NCI-H345 treated with DMSO at 0.1 percent for 48 hours (cell line): ENCODE measurements at regions not wholly inside any gene's neighbourhood (a gene's known extent, or its start where the extent isn't known, plus 50 kb on each side); places are given as distances from the start of the nearest gene placed in this dataset.

Experiments used
- DNase-seq: peaks from one replicate; lab custom pipeline; 2025; ENCODE audit not compliant: unreplicated experiment; lab: John Stamatoyannopoulos, UW

DNA sequence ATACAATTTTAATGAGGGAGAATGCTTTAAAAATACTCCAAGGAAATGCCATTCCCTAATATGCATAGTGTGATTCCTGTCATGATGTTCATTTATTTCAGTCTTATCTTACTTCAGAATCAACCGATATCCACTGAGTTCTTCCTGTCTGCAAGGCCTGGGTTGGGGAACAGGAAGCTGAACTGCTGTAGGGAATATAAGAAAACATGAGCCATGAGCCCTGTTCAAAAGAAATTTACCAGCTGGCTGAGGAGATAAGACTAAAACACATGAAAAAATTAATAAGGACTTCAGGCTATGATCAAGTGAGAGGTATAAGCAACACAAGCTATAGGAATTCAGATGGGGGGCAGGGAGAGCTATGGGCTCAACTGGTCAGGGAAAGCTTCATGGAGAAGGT, 184.7 kb downstream of the PLPP4 start:
- DNase-seq, result no peak

DNA sequence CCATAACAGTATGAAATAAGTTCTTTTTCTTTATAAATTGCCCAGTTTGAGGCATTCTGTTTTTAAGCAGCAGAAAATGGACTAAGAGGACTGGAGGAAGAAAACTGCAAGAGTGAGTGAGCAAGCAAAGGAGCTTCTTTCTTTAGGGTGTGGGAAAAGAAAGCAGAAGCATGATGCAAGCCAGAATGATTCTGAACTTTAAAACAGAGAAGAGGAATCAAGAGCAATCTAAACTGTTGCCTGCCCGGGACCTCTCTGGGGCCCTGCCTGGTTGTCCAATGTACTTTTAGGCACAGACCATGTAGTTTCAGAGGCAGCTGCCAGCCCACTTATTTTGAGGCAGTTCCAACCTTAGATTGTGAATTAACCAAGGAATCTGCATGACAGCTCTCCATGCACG, 186.3 kb downstream of the PLPP4 start:
- DNase-seq, result no peak

GRCh38 chr10:120644556-120645410, 187.8 kb downstream of the PLPP4 start:
- no peak for DNase-seq

DNA sequence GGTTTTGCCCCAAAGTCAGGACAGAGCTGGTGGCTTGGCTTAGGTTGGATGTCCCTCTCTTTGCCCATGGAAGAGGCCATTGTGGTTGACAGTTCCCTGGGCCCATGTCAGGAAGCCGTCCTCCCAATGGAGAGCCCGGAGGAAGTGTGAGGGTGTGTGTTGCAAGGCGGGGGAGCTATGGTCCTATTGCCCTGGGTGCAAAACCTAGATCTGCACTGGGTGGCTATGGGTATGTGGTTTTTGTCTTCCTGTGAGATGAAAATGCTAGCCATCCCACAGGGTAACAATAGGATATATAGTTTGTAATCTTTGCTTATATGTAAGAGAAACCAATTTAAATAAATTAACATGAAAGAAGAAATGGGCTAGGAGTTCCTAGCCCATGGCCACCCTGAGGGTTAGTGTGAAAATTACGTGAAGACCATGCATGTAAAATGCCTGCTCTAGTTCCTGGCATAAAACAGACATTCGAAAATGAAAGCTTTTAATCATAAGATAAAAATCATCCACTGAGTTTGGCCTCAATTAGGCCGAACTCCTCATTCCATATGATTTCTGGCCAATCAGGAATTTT, 189.2 kb downstream of the PLPP4 start:
- no peak for DNase-seq

- no peak for DNase-seq
These were observed 189.9 kb downstream of the PLPP4 start for GRCh38 chr10:120646738-120647456.

- no peak for DNase-seq
These were observed 193.8 kb downstream of the PLPP4 start for GRCh38 chr10:120650705-120651399.

- no peak for DNase-seq
These were observed 195.1 kb upstream of the WDR11 start for GRCh38 chr10:120656107-120656506.

- DNase-seq, result no peak
These were observed 193.8 kb upstream of the WDR11 start for GRCh38 chr10:120657371-120657770.

DNA sequence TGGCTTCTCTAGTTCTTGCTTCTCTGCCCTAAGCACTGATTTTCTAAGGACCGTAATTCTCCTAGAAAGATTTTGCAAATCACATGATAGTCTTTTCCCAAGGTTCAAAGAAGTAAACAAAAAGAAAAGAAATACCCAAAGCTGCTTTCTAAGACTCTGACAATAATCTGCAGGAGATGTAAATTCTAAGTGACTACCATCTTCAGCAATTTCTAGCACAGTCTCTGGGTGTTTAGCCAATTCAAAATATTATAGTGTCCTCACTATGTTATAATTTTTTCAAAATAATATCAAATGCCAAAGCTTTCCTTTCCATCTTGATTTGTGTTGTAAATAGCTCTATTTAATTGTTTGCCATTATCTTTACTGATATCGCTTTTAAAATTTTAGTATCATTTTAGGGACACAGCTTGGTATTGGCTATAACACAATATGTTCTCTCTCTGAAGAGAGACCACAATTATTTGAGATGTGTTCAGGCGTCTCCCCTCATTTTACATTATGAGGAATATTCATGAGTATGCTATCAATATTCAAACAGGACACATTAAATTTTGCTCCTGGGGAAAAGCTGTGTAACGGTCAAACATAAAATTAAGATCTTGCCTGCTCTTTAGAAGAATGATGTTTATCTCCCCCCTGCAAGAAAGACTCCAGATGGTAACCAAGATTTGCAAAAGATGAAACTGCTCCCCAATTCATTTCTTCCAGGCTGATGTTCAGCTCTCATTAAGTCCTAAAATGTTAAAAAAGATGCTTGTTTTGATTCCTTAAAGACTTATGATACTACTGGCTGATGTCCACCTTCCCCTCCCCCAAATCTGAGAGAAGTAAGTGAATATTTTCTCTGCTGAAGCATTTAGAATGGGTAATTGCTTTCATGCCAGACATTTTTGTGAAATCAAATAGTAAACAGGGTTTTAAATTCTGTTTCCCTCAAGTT, 191.9 kb upstream of the WDR11 start:
- no peak for DNase-seq

GRCh38 chr10:120666308-120666707, 184.9 kb upstream of the WDR11 start:
- no peak for DNase-seq

DNA sequence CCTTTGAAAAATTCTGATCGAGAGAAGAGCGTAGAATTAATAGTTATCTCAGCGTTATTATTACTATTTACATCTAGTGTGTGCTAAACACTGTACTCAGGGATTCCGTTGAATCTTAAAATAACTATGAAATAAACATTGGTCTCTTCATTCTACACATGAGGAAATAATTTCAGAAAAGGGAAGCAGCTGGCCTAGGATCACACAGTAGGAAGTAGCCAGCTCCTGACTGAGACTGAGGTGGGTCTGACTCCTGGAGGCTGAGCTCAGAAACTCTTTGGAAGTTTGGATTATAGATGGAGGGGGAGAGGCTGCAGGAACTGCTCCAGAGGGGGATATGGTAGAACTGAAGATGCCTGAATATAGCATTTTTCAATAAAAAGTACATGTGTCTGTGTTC, 183.9 kb upstream of the WDR11 start:
- DNase-seq, result no peak

- no peak for DNase-seq
These were observed 179.7 kb upstream of the WDR11 start for GRCh38 chr10:120671491-120671890.

DNA sequence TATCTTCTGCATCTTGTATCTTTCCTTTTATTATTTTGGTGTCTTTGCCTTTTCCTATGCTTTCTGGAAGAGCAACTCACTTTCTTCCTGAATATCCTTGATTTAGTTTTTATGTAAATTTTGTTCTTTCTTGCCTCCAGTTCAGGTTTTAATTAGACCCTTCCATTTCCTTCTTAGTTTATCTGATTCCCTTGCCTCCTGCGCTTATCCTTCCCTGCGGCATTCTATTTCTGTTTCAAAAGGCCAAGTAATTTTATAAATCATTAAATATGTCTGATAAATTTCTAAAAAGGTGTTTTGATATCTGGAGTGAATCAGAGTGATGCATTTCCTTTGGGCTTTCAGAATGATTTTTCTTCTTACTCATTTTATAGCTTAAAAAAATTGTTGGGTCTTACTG, 167.7 kb upstream of the WDR11 start:
- DNase-seq, result no peak

DNA sequence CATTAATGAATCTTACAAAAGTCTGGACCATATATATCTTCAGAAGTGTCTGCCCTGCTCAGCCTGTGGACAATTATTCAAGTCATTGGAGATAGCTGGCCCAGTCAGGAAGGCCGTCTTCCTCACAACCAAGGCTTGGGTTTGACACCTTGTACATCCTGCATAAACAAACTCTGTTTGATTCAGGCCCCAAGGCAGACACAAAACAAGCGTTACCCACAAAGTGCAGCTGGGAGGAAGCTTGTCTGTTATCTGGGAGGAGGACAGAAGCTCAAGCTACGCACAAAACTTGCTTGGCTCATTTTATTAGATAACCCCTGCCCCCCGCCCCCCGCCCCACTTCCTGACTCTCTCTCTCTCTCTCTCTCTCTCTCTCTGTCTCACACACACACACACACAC, 166.9 kb upstream of the WDR11 start:
- no peak for DNase-seq

DNA sequence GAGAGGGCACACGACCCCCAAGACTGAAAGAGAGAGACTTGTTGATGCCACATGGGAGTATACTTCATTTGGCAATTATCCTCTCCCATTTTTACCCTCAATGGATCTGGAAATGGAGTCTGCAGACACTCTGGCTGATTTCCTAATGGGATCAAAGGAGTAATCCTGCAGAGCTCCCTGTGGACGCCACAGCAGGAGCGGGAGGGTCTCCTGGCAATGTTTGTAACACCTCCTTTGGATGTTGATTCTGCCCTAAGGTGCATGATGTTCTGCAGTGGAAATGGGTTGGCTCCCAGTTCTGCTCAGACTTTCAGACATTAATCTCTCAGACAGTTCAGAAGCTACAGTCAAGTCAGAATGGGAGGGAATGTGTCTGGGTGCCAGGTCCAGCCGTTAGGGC, 166.0 kb upstream of the WDR11 start:
- no peak for DNase-seq

DNA sequence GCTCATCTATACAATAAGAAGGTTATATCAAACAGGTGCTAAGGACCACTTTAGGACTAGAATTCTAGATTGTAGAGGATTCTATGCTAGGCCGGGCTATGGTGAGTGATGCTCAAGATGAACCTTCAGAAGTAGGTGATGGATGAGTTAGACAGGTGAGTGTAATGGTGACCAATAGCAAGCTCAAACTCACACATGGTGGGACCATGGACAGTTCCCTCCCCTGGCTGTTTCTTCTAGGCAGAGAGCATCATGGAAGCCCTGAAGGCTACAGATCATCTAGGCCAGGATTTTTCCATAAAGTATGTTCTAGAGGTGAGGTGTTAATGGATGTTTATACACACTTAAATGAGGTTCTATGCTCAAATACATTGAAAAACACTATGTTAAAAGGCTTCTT, 162.2 kb upstream of the WDR11 start:
- no peak for DNase-seq

DNA sequence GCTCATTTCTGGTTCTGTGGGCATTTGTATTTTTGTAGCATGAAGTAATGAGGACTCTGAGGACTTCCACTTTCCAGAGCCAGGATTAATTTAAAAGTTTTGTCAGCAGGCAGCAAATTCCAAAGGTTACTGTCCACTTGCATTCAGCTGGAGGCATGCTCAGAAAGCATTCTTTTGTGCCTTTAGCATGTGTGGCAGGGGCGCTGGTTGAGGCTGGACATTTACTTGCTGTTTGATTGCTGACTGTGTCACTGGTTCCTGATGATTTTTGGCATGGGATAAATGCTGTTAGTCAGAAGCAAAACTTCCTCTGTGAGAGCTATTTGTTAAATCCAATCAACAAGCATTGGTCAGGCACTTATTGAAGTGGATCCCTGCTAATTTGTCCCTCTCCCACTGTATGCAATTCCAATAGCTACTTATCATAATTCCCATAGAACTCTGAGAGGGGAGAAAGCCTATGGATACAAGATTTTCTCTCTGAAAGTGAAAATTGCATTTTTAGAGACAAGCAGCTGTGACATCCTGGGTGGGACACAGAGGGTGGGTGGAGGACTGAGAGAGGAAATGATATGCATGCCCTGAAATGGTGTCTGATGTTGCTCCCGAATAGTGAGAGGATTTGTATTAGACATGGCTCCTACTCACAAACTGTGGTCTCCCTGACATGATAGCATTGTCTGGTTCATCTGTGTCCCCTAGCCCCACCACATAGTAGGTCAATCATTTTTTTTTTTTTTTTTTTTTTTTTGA, 161.2 kb upstream of the WDR11 start:
- DNase-seq, result no peak

DNA sequence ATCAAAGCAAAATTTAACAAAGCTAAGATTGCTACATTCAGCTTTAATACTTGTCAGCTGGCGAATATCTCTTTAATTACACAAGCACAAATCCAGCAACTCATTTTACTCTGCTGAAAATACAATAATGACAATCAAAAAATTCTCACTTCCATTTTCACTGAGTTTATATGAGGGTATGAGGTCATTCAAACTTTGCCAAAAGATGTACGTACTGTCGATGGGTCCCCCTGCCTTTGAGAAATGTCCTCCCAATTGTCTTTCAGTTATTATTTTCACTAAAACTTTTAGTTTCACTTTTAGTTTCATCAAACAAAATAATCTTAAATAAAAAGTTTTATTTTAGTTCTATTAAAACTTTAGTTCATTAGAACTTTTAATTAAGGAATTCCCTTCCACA, 159.5 kb upstream of the WDR11 start:
- no peak for DNase-seq

GRCh38 chr10:120700426-120700825, 150.7 kb upstream of the WDR11 start:
- DNase-seq, result no peak

DNA sequence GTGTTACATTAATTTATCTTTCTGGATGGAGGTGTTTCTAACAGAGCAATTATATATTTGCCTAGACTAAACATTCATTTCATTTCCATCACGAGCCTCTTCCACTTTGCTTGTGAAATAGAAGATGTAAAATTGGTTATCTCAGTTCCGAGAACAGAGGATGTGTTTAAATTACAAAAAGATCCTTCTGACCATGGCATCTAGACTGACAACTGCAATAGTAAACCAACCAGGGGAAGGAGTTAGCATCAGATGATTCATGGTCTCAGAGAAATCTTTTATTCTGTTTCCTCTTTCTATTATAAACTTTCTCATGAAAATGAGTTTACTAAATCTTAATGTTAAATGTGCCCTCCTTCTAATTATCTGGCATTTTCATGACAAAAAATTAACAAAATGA, 149.8 kb upstream of the WDR11 start:
- no peak for DNase-seq
